K562 (cell line): ENCODE measurements at regions not wholly inside any gene's neighbourhood (a gene's known extent, or its start where the extent isn't known, plus 50 kb on each side); places are given as distances from the start of the nearest gene placed in this dataset.

Source experiments
- ATAC-seq: fragments of 200-7000 bp; cut with Tn5 transposase; 3 replicates; pipeline ENCODE4 v1.9.1; 2020; ENCODE audit warnings: moderate library complexity
- BruUV-seq: library from RNA; stranded (reverse); fragments of 400-500 nt; replicated peaks from 2 replicates; lab custom pipeline; 2021; lab: Mats Ljungman, UMichigan
- CTCF ChIA-PET: fragments of 300-600 bp; formaldehyde crosslinking; extraction: SDS; loops from one replicate; lab custom pipeline; 2021; ENCODE audit warnings: low intra/inter-chr PET ratio; lab: Yijun Ruan, JAX
- POLR2A ChIA-PET: fragments of 300-600, 350-650 bp; sonication (Branson Sonifier 250); formaldehyde crosslinking; extraction: SDS; loops from one replicate; lab custom pipeline; 2021; ENCODE audit warnings: antibody characterized with exemption, inconsistent platforms; lab: Yijun Ruan, JAX
- DNase-seq, 4 experiments: peaks; one replicate each; pipeline versions ENCODE4 v3.0.0 to v3.0.0-alpha.2; 2011 to 2018; ENCODE audit warnings: low spot score in 3 of 4, mixed read lengths in 3 of 4; ENCODE audit errors: extremely low read depth in 1 of 4
- FAIRE-seq: peaks from 2 replicates; lab custom pipeline; 2011; peaks lifted over from hg19 to GRCh38; lab: Jason Lieb, UNC
- H2AFZ ChIP-seq: 2 replicates; pipeline ENCODE4 v1.6.0; 2011; ENCODE audit warnings: low read depth, low read length, control low read depth, inconsistent platforms
- H3K27ac ChIP-seq: fragments of 200-600 bp; 3 replicates; pipeline ENCODE4 v1.8.0; 2011; ENCODE audit warnings: low read depth, mild to moderate bottlenecking, control low read depth, inconsistent platforms, low read length, moderate library complexity, mixed read lengths; ENCODE audit errors: extremely low read depth
- H3K27me3 ChIP-seq, 2 experiments: fragments of 300-600 bp in 1 of 2; 2 replicates in 1 of 2; 3 replicates in 1 of 2; pipeline versions ENCODE4 v1.6.0 to v1.8.0; 2011; ENCODE audit warnings: inconsistent platforms in 2 of 2, low read length in 2 of 2, mild to moderate bottlenecking in 1 of 2, mixed read lengths in 1 of 2, moderate library complexity in 1 of 2; ENCODE audit not compliant: control insufficient read depth in 2 of 2, insufficient read depth in 2 of 2
- H3K36me3 ChIP-seq: fragments of 300-600 bp; 3 replicates; pipeline ENCODE4 v1.8.0; 2011; ENCODE audit warnings: mild to moderate bottlenecking, low read length, inconsistent platforms; ENCODE audit not compliant: control insufficient read depth, insufficient read depth
- H3K4me1 ChIP-seq, 2 experiments: fragments of 200-600 bp in 1 of 2; replicated peaks in 1 of 2; 2 replicates in 1 of 2; 3 replicates in 1 of 2; pipeline versions ENCODE4 v1.5.1 to v1.8.0; 2011; ENCODE audit warnings: inconsistent platforms in 2 of 2, low read length in 2 of 2, mild to moderate bottlenecking in 1 of 2, mixed read lengths in 1 of 2, moderate library complexity in 1 of 2; ENCODE audit not compliant: control insufficient read depth in 2 of 2, insufficient read depth in 2 of 2
- H3K4me2 ChIP-seq: 2 replicates; pipeline ENCODE4 v1.6.1; 2011; ENCODE audit warnings: low read length, control low read depth, inconsistent platforms, mixed read lengths; ENCODE audit not compliant: insufficient read depth
- H3K4me3 ChIP-seq: fragments of 200-600 bp; sonication (generic), shearing (Covaris generic); 2 replicates; pipeline ENCODE4 v1.5.1; 2016; ENCODE audit warnings: control low read depth, inconsistent platforms
- H3K79me2 ChIP-seq: fragments of 200-600 bp; 3 replicates; pipeline ENCODE4 v1.8.0; 2011; ENCODE audit warnings: low read length, inconsistent platforms; ENCODE audit not compliant: control insufficient read depth, insufficient read depth
- H3K9ac ChIP-seq, 2 experiments: 2 replicates each; pipeline versions ENCODE4 v1.6.0 to v1.6.1; 2011; ENCODE audit warnings: low read depth in 2 of 2, low read length in 2 of 2, control low read depth in 1 of 2, inconsistent platforms in 1 of 2, mild to moderate bottlenecking in 1 of 2, mixed read lengths in 1 of 2; ENCODE audit not compliant: insufficient read depth in 1 of 2
- H3K9me1 ChIP-seq: one replicate; pipeline ENCODE4 v1.6.0; 2011; ENCODE audit warnings: inconsistent platforms, mild to moderate bottlenecking, low read length, moderate library complexity; ENCODE audit not compliant: control insufficient read depth, insufficient read depth
- H3K9me3 ChIP-seq: replicated peaks from 2 replicates; pipeline ENCODE4 v1.5.1; 2011; ENCODE audit warnings: low read depth, low read length, inconsistent platforms; ENCODE audit not compliant: control insufficient read depth, insufficient read depth
- H4K20me1 ChIP-seq: replicated peaks from 2 replicates; pipeline ENCODE4 v1.6.1; 2011; ENCODE audit warnings: low read length, inconsistent platforms, mixed read lengths; ENCODE audit not compliant: control insufficient read depth, insufficient read depth
- ATF1 ChIP-seq, 2 experiments: fragments of 450-650 bp in 1 of 2; IDR thresholded peaks; 2 replicates each; pipeline ENCODE4 v1.6.1; 2016; ENCODE audit warnings: missing compliant biosample characterization in 1 of 2, missing genetic modification characterization in 1 of 2
- ATF6 ChIP-seq: sonication (generic); formaldehyde crosslinking; IDR thresholded peaks from 2 replicates; pipeline ENCODE4 v1.4.0; 2020; ENCODE audit warnings: mild to moderate bottlenecking, missing genetic modification reagents
- BRF1 ChIP-seq: IDR thresholded peaks from 3 replicates; pipeline ENCODE4 v1.6.1; 2011; ENCODE audit warnings: borderline replicate concordance, mild to moderate bottlenecking; ENCODE audit not compliant: insufficient read length; ENCODE audit errors: extremely low read depth
- FOXP1 ChIP-seq: sonication (generic); formaldehyde crosslinking; IDR thresholded peaks from 2 replicates; pipeline ENCODE4 v1.8.0; 2022; ENCODE audit warnings: mild to moderate bottlenecking, missing genetic modification reagents
- GATAD2B ChIP-seq: fragments of 450-650 bp; IDR thresholded peaks from 2 replicates; pipeline ENCODE4 v1.6.1; 2017; ENCODE audit warnings: mild to moderate bottlenecking, borderline replicate concordance
- HSF4 ChIP-seq: fragments of 250-450 bp; sonication (Bioruptor Pico); IDR thresholded peaks from 2 replicates; pipeline ENCODE4 v2.1.2; 2022; ENCODE audit warnings: mild to moderate bottlenecking, moderate library complexity, borderline replicate concordance
- LARP7 ChIP-seq: fragments of 450-650 bp; IDR thresholded peaks from 2 replicates; pipeline ENCODE4 v1.6.1; 2016
- PHB2 ChIP-seq: fragments of 450-650 bp; IDR thresholded peaks from 2 replicates; pipeline ENCODE4 v1.6.1; 2017; ENCODE audit warnings: low read depth
- SREBF1 ChIP-seq: fragments of 150-350 bp; IDR thresholded peaks from 2 replicates; pipeline ENCODE4 v1.6.1; 2014; ENCODE audit warnings: antibody characterized with exemption, low read depth, low read length, borderline replicate concordance
- TCF7 ChIP-seq: sonication (generic); IDR thresholded peaks from 2 replicates; pipeline ENCODE4 v1.6.1; 2016; ENCODE audit warnings: antibody characterized with exemption, borderline replicate concordance
- ZBED1 ChIP-seq: IDR thresholded peaks from 2 replicates; pipeline ENCODE4 v1.6.1; 2014
- ZKSCAN8 ChIP-seq: fragments of 200-800 bp; sonication (Bioruptor generic); IDR thresholded peaks from 2 replicates; pipeline ENCODE4 v1.6.1; 2016; ENCODE audit warnings: missing genetic modification characterization, missing compliant biosample characterization
- ZNF197 ChIP-seq: fragments of 200-800 bp; sonication (Bioruptor generic); IDR thresholded peaks from 2 replicates; pipeline ENCODE4 v1.6.1; 2016; ENCODE audit warnings: low read depth, missing genetic modification characterization, missing compliant biosample characterization
- ZNF77 ChIP-seq: fragments of 250-450 bp; sonication (Bioruptor Pico); IDR thresholded peaks from 2 replicates; pipeline ENCODE4 v1.5.0; 2020
- WGBS: fragments of 100-300 bp; shearing (Covaris generic); methylation state at CpG from one replicate; pipeline ENCODE4 v1.1.6; 2016; ENCODE audit warnings: low coverage, mixed read lengths; ENCODE audit not compliant: insufficient coverage; ENCODE audit errors: missing lambda C conversion rate; 5-methylcytosine and 5-hydroxymethylcytosine counted together
- in situ Hi-C: fragments of 300-500 bp; cut with MboI; formaldehyde crosslinking; loops from 4 replicates; pipeline ENCODE4 v1.15.0; 2018; ENCODE audit warnings: inconsistent platforms, mixed read lengths
- intact Hi-C: fragments of 100-400 bp; cut with micrococcal nuclease; formaldehyde crosslinking; loops from 2 replicates; pipeline ENCODE4 v1.14.2; 2022

DNA sequence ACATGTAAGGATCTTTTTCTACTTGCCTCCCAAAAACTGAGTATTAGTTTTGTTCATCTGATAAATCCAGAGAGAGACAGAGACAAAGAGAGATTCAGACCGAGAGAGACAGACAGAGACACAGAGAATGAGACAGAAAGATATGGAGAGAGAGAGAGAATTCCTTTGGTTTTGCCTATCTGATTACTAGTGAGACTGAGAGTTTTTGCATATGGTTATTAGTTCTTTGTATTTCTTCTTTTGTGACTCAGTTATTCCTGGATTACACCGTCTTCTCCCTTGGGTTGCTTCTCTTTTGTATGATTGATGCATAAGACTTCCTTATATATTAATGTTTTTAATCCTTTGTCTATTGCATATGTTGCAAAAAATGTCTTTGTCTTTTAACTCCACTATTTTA, 91.2 kb upstream of the SPATA31C2 start (continued):
- TF ChIP-seq ZNF197 (CRISPR knock-in tag) = no peak
- TF ChIP-seq ATF1 (CRISPR knock-in tag; IDR thresholded peaks at IDR 0.05) = no peak
- TF ChIP-seq ATF1 (tag; IDR thresholded peaks at IDR 0.05) = no peak
- TF ChIP-seq TCF7 = no peak
- TF ChIP-seq ZNF77 (CRISPR knock-in tag) = no peak

- CTCF ChIA-PET = no interaction called here
- no TSS peak for BruUV-seq
- H3K4me3 ChIP-seq = no peak overlapping the region
- no peaks in the 10 kb centered on the region for H3K9me1 ChIP-seq
- POLR2A ChIA-PET = interaction anchor here (1.0 kb wide), 2 partner anchors 9 to 858 kb away, joined by 3 read pairs; no protein-coding TSS in a partner anchor
- H2AFZ ChIP-seq = no peak overlapping the region
- H4K20me1 ChIP-seq = no peaks in the 10 kb centered on the region
- no peaks in the 10 kb centered on the region for H3K36me3 ChIP-seq
- no peaks in the 10 kb centered on the region for H3K9me3 ChIP-seq
- no peak for TF ChIP-seq LARP7
- peaks cover 0 to 21% of the 10 kb centered on the region in 2 experiments; a peak in 3 of 5 replicates for H3K27me3 ChIP-seq
- DNase-seq (no peak), FAIRE-seq (no peak), ATAC-seq (no peak)
- intact Hi-C loops = no loop called here
- H3K27ac ChIP-seq = no peak overlapping the region
- H3K9ac ChIP-seq = no peak overlapping the region
- WGBS = 0% methylated on average over 4 of the region's 6 CpGs
- H3K4me1 ChIP-seq = no peaks in the 10 kb centered on the region
- no peaks in the 10 kb centered on the region for H3K79me2 ChIP-seq
- H3K4me2 ChIP-seq = no peak overlapping the region
- in situ Hi-C loops = no loop called here
Measured at GRCh38 chr9:88224938-88225337, 86.7 kb upstream of the SPATA31C2 start.

DNA sequence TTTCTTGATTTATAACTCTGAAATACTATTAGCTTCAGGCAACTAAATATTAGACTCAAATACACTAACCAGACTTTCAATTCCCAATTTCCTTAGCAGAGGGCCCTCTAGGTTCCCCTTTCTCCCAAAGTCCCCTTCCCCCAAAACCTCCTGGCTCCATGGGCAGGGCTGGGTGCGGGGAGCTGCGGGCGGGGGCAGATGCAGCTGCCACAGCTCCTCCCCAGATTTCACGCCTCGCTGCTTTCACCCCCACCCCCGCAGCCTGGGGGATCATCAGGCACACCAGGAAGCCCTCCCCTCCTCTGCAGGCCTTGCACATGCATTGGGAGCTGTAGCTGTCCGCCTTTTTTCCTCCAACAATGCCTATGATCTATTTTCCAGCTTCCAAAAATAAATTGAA, 82.8 kb upstream of the SPATA31C2 start:
- no peaks in the 10 kb centered on the region for H3K9me1 ChIP-seq
- CTCF ChIA-PET = no interaction called here
- H3K27ac ChIP-seq = no peak overlapping the region
- TF ChIP-seq ZKSCAN8 (CRISPR knock-in tag) (no peak), BRF1 (no peak), GATAD2B (no peak), SREBF1 (no peak), ZNF197 (CRISPR knock-in tag) (no peak), HSF4 (CRISPR knock-in tag) (no peak), ZBED1 (no peak), FOXP1 (CRISPR knock-in tag) (no peak), PHB2 (no peak), ATF6 (CRISPR knock-in tag) (no peak)

More for the DNA sequence above, 82.8 kb upstream of the SPATA31C2 start:
- POLR2A ChIA-PET = no interaction called here
- Histone ChIP-seq H3K9ac (no peak overlapping the region), H4K20me1 (no peaks in the 10 kb centered on the region), H3K79me2 (no peaks in the 10 kb centered on the region), H2AFZ (no peak overlapping the region), H3K4me3 (no peak overlapping the region), H3K4me1 (no peaks in the 10 kb centered on the region; a peak in 1 of 5 replicates), H3K9me3 (no peaks in the 10 kb centered on the region), H3K4me2 (no peak overlapping the region), H3K36me3 (no peaks in the 10 kb centered on the region), H3K27me3 (peaks cover 0 to 25% of the 10 kb centered on the region in 2 experiments; a peak in 3 of 5 replicates)
- ATAC-seq (no peak), FAIRE-seq (no peak), DNase-seq (no peak)
- 0% methylated on average over 5 of the region's 7 CpGs for WGBS
- intact Hi-C loops (no loop called here), in situ Hi-C loops (no loop called here)
- BruUV-seq = no TSS peak
